HUDEP-2 (cell line): ENCODE measurements at regions not wholly inside any gene's neighbourhood (a gene's known extent, or its start where the extent isn't known, plus 50 kb on each side); places are given as distances from the start of the nearest gene placed in this dataset.
A peak's percentile ranks its signal among the peaks of the same experiment; 100 is the strongest.
"Not testable (repeated sequence)": the region's sequence is repeated elsewhere in the genome, so short reads cannot be mapped to it uniquely, and the experiment has no call there.

Source experiments
- DNase-seq, 76 experiments: peaks; one replicate each; lab custom pipeline; 2025; ENCODE audit not compliant: unreplicated experiment in 76 of 76; lab: John Stamatoyannopoulos, UW

DNA sequence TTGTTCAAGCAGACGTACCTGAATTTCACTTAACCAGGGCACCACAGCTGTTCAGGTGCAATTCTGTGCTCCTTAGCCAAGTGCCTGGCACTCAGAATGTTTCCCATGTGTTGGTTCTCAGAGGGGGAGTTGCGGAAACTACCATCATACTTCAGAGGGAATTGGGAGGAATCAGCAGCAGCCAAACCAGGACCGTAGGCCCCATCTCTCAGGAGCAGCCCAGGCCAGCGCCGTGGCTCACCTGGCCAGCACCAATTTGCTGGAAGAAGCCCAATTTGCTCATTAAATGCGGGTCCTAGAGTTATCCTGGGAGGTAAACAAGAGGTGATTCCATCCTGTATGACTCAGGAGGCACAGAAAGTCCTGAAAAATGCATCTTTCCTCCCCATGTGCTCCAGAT lies 435.4 kb downstream of the BRD1 start:
- DNase-seq = no peak

- no peak for DNase-seq
Measured at GRCh38 chr22:49391436-49391835, 436.2 kb downstream of the BRD1 start.

GRCh38 chr22:49390954-49391353 lies 436.7 kb downstream of the BRD1 start:
- no peak for DNase-seq

DNA sequence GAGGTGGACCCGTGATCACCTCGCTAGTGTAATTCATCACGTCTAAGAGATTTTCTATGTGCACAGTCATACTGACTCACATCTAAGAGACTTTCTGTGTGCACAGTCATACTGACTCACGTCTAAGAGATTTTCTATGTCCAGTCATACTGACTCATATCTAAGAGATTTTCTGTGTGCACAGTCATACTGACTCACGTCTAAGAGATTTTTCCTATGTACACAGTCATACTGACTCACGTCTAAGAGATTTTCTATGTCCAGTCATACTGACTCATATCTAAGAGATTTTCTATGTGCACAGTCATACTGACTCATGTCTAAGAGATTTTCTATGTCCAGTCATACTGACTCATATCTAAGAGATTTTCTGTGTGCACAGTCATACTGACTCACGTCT lies 443.8 kb downstream of the BRD1 start:
- not testable (repeated sequence) for DNase-seq

- DNase-seq = no peak
Measured at GRCh38 chr22:49382451-49382735, 445.3 kb downstream of the BRD1 start.

- no peak for DNase-seq
Measured at GRCh38 chr22:49381595-49382450, 445.9 kb downstream of the BRD1 start.

GRCh38 chr22:49380828-49381114 lies 446.9 kb downstream of the BRD1 start:
- DNase-seq = no peak

DNA sequence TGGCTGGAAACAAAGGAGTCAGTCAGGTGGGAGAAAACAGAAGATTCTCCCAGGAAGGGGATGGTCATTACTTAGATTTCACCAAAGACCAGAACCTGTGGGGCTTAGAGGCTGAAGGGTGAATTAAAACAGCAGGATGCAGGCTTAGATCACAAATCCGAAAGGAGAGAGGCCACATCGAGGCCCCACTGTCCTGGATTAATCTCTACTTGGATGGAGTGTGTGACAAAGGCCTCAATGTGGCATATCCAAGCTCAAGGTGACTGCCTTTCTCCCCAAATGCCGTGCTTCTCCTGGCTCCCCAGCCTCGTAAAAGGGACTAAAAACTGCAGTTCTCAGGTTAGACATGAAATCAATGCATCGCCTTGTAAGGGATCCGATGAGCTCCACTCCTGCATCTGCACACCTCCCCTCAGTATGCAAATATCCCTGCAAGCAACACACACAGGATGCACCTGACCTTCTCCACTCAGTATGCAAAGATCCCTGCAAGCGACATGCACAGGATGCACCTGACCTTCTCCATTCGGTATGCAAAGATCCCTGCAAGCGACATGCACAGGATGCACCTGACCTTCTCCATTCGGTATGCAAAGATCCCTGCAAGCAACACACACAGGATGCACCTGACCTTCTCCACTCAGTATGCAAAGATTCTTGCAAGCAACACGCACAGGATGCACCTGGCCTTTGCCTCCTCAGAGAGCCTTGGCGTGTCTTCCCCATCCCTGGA lies 447.4 kb downstream of the BRD1 start:
- DNase-seq = no peak

GRCh38 chr22:49377306-49377705 lies 450.4 kb downstream of the BRD1 start:
- DNase-seq = no peak

DNA sequence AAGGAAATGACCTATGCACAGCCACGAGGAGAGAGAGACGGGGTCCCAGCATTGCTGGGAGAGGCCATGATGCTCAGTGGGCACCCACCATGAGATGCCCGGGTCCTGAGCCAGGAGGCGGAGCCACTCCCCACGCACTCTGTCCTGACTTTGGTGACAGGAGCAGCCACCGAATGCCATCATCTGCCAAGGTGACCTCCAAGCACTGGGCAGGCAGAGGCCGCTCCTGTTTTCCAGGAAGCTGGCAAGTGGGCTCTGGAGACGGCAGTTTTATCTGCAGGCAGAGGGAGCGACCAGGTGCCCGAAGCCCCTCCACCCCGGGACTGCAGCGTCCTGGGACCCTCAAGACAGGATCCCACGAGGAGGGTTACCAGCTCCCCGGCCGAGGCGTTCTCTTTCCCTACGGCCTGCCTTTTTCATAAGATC lies 453.9 kb downstream of the BRD1 start:
- DNase-seq = no peak

DNA sequence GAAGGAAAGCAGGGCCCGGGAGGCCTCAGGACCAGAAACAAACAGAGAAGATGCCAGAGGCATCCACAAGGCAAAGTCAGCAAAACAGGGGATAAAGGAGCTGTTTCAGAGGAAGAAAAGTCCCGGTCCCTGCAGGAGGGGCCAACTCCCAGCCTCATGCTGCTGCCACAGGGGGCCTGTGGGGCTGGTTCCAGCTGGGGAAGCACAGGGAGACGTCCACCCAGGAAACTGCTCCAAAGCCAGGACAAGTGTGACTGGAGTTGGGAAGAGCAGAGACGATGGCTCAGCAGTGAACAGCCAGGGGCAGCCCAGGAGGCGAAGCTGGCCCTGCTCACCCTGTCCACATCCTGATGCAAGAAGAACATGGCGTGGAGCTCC lies 454.4 kb downstream of the BRD1 start:
- DNase-seq = no peak

DNA sequence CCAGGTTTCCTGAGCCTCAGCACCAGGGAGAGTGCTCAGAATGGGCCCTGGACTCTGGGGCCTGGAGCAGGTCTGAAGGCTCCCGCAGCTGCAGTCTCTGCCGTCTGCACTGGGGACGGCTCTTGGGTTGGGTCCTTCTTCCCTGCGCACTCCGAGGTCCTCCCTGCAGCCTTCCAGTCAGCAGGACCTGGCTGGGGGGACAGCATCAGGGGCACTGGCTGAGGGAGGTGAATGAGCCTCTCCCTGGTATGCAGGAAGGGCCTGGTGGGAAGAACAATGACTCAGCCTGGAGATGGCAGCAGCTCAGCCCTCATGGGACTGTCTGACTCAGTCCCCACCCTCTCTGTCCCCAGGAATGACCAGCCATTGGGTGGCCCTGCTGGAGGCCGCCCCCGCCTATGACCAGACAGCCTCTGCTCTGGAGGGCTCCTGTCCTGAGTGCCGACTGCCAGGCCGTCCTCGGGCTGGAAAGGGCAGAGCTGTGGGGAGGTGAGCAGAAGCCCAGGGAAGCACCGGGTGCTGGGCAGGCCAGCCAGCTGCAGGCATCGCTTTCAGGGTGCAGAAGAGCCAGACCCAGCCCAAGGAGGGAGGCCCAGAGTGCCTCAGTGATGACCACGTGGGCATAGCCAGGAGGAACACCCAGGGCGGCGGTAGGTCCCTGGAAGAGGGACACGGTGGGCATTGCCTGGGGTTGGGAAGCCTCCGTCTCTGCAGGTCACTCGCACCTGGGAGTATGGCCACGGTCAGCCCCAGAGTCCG lies 455.0 kb downstream of the BRD1 start:
- peak in 3 of 76 experiments; percentile 5 to 28 (median 6) for DNase-seq

GRCh38 chr22:49372111-49372529 lies 455.6 kb downstream of the BRD1 start:
- no peak for DNase-seq

- DNase-seq = no peak
Measured at GRCh38 chr22:49371325-49372110, 456.2 kb downstream of the BRD1 start.

- DNase-seq = no peak
Measured at GRCh38 chr22:49370627-49371301, 456.9 kb downstream of the BRD1 start.

DNA sequence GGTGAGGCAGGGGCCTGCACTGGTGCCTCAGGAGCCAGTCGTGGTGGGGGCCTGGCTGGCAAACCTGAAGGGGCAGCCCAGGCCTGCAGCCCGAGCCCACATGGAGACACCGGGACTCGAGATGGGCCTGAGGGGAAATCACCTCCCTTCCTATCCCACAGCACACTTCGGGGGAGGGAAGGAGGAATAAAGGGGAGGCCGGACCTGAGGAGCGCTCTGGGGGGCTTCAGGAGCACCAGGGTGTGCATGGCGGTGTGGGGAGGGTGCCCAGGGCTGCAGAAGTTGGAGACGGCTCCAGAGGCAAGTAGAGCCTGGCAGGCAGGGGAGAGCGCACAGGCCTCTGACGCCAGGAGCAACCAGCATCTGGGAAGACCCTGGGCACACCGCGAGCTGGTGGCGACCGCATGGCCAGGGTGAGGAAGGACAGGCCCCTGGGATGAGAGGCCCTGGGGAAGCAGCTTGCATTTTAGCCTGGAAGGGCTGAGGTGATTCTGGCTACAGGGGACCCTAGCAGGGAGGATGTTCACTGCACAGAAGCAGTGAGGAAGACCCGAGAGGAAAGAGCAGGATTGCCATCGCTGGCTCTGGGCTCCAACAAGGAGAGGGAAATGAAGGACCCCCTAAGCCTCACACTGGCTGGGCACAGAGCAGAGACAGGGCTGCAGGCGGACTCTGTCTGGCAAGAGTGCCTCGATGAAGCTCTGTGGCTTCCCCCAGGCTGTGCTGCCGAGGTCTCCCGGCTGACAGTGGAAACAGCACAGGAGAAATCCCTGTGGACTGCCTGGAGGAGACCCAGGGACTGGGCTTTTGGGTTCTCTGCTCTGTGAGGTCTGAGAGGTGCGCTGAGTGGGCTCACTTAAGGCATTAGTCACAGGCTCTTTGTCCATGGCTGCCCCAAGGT lies 457.7 kb downstream of the BRD1 start:
- no peak for DNase-seq

DNA sequence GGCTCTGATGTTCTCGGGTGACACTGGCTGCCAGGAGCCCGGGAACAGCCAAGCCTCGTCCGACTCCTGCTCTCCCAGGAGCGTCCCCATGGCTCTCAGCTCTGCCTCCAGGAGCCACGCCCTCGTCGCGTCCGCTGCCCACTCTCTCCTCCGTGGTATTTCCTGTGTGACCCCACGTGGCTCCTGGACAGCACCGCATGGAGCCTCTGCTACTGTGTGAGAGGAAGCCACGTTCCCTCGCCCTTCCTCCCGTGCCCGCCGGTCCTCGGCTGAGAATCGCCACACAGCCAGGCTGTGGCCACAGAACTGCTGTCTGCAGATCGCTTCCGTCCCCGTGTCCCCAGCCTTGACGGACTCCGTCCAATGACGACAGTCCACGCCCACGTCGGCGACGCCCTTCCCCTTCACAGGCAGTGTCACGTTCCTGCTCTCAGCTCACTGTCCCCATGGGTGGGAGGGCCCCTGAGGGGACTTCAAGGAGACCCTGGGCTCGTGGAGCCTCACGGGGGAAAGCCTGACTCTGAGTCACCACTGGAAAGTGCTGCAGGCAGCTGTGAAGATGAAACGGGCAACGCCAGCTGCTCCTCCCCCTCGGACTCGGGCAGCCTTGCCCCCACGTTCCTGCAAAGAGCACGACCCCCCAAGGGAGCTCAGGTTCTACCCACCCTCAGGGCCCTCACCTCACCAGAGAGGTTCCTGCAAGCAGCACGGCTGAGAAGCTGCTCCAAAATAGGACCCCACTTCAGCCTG lies 458.5 kb downstream of the BRD1 start:
- no peak for DNase-seq

- no peak for DNase-seq
Measured at GRCh38 chr22:49368221-49368975, 459.3 kb downstream of the BRD1 start.
